Body of pancreas (tissue), 4 donors: ENCODE measurements at regions not wholly inside any gene's neighbourhood (a gene's known extent, or its start where the extent isn't known, plus 50 kb on each side); places are given as distances from the start of the nearest gene placed in this dataset.

Experiments used
- POLR2A ChIP-seq, 3 donors: fragments of 450-650 bp; IDR thresholded peaks; one replicate each; pipeline ENCODE4 v1.6.1; 2016; ENCODE audit warnings: antibody characterized with exemption in 3 of 3, mild to moderate bottlenecking in 2 of 3
- TF ChIP-seq, protein P1 (sequence below), 7 experiments: fragments of 450-650 bp in 4 of 7; fragments of 200-600 bp in 3 of 7; sonication (generic) in 3 of 7; IDR thresholded peaks; one replicate each; pipeline ENCODE4 v1.5.1; 2016 to 2019; ENCODE audit warnings: antibody characterized with exemption in 7 of 7

DNA sequence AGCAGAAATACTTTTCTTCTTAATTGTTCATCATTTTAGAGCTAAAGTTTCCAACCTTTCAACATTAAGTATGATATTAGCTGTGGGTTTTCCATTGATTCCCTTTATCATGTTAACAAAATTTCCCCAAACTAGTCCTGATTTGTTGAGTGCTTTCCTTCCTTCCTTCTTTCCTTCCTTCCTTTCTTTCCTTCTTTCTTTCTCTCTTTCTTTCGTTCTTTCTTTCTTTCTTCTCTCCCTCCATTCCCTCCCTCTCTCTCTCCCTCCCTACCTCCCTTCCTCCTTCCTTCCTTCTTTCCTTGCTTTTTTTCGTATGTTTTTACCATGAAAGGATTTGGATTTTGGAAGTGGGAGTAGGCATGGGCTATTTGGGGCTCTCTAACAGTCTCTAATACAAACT lies 133.5 kb downstream of the LMNTD1 start:
- TF ChIP-seq, protein P1, sequence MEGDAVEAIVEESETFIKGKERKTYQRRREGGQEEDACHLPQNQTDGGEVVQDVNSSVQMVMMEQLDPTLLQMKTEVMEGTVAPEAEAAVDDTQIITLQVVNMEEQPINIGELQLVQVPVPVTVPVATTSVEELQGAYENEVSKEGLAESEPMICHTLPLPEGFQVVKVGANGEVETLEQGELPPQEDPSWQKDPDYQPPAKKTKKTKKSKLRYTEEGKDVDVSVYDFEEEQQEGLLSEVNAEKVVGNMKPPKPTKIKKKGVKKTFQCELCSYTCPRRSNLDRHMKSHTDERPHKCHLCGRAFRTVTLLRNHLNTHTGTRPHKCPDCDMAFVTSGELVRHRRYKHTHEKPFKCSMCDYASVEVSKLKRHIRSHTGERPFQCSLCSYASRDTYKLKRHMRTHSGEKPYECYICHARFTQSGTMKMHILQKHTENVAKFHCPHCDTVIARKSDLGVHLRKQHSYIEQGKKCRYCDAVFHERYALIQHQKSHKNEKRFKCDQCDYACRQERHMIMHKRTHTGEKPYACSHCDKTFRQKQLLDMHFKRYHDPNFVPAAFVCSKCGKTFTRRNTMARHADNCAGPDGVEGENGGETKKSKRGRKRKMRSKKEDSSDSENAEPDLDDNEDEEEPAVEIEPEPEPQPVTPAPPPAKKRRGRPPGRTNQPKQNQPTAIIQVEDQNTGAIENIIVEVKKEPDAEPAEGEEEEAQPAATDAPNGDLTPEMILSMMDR (IDR thresholded peaks at IDR 0.05) = no peak
- no peak for TF ChIP-seq POLR2A (IDR thresholded peaks at IDR 0.05)
